WI38 (cell line): ENCODE measurements at regions not wholly inside any gene's neighbourhood (a gene's known extent, or its start where the extent isn't known, plus 50 kb on each side); places are given as distances from the start of the nearest gene placed in this dataset.

ENCODE experiments used
- H3K4me3 ChIP-seq: 2 replicates; pipeline ENCODE4 v1.5.1; 2011; ENCODE audit warnings: low read depth, mild to moderate bottlenecking, control low read depth, low read length
- TF ChIP-seq, protein P1 (sequence below): IDR thresholded peaks from 2 replicates; pipeline ENCODE4 v1.5.1; 2012; ENCODE audit warnings: low read depth, mild to moderate bottlenecking, control low read depth, low read length

DNA sequence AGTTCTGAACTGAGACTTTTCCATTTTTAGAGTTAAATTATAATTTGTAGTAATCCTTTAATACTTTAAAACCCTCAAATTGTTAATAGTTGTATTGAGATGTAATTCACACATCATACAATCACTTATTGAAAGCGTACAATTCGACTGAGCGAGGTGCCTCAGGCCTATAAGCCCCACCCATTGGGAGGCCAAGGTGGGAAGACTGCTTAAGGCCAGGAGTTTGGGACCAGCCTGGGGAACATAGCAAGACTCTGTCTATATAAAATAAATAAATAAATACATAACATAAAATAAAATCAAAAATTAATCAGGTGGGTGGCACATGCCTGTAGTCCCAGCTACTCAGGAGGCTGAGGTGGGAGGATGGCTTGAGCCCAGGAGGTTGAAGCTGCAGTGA lies 70.3 kb downstream of the RWDD4 start:
- peak overlapping the region; percentile 28; the same call in 1 of the 2 replicates for H3K4me3 ChIP-seq
- TF ChIP-seq, protein P1, sequence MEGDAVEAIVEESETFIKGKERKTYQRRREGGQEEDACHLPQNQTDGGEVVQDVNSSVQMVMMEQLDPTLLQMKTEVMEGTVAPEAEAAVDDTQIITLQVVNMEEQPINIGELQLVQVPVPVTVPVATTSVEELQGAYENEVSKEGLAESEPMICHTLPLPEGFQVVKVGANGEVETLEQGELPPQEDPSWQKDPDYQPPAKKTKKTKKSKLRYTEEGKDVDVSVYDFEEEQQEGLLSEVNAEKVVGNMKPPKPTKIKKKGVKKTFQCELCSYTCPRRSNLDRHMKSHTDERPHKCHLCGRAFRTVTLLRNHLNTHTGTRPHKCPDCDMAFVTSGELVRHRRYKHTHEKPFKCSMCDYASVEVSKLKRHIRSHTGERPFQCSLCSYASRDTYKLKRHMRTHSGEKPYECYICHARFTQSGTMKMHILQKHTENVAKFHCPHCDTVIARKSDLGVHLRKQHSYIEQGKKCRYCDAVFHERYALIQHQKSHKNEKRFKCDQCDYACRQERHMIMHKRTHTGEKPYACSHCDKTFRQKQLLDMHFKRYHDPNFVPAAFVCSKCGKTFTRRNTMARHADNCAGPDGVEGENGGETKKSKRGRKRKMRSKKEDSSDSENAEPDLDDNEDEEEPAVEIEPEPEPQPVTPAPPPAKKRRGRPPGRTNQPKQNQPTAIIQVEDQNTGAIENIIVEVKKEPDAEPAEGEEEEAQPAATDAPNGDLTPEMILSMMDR, result no peak

GRCh38 chr4:183589461-183590099 lies 69.4 kb downstream of the RWDD4 start:
- TF ChIP-seq, protein P1, result no peak
- no peak overlapping the region for H3K4me3 ChIP-seq
